ENCODE measurements at regions not wholly inside any gene's neighbourhood (a gene's known extent, or its start where the extent isn't known, plus 50 kb on each side); places are given as distances from the start of the nearest gene placed in this dataset.

GRCh38 chr4:130165381-130165780 lies 1069.4 kb downstream of the C4orf33 start:
- no CpG with 5 or more reads among the region's 1 CpG for WGBS (ENCODE audit: insufficient coverage, low lambda C conversion rate)
- Histone ChIP-seq H3K27me3 (ENCODE audit: control insufficient read depth, insufficient read depth, low read length) (no peaks in the 10 kb centered on the region), H3K4me3 (ENCODE audit: low read length) (no peak overlapping the region), H3K4me1 (ENCODE audit: control insufficient read depth, insufficient read depth, low read length) (no peaks in the 10 kb centered on the region), H3K27ac (ENCODE audit: low read length) (no peak overlapping the region), H3K36me3 (ENCODE audit: control insufficient read depth, insufficient read depth, low read length) (no peaks in the 10 kb centered on the region), H3K9me3 (ENCODE audit: control insufficient read depth, low read depth, low read length) (no peaks in the 10 kb centered on the region)
- DNase-seq: no peak

GRCh38 chr4:130172156-130172555 lies 1076.2 kb downstream of the C4orf33 start:
- H3K27me3 ChIP-seq (ENCODE audit: control insufficient read depth, insufficient read depth, low read length): no peaks in the 10 kb centered on the region
- H3K36me3 ChIP-seq (ENCODE audit: control insufficient read depth, insufficient read depth, low read length): no peaks in the 10 kb centered on the region
- no peak overlapping the region for H3K4me3 ChIP-seq (ENCODE audit: low read length)
- no CpG with 5 or more reads among the region's 3 CpGs for WGBS (ENCODE audit: insufficient coverage, low lambda C conversion rate)
- H3K9me3 ChIP-seq (ENCODE audit: control insufficient read depth, low read depth, low read length): no peaks in the 10 kb centered on the region
- DNase-seq: no peak
- H3K4me1 ChIP-seq (ENCODE audit: control insufficient read depth, insufficient read depth, low read length): no peaks in the 10 kb centered on the region
- no peak overlapping the region for H3K27ac ChIP-seq (ENCODE audit: low read length)

DNA sequence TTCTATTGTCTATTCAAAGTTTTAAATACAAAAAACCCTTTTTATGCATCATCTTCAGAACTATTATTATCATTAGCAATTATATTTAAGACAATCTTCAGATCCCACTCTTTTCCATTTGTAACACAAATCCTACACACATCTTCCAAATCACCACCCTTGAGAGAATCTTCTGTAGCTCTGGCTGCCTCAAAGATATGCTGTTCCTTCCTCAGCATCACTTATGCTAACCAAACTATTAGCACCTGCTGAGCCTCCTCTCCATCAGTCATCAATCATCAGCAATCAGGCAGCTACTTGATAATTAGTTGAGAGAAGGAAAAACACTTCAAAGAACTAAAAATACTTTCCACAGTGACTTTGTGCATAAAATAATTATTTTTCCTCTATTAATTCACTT lies 1082.2 kb downstream of the C4orf33 start:
- H3K4me1 ChIP-seq (ENCODE audit: control insufficient read depth, insufficient read depth, low read length): no peaks in the 10 kb centered on the region
- DNase-seq: no peak
- no peaks in the 10 kb centered on the region for H3K36me3 ChIP-seq (ENCODE audit: control insufficient read depth, insufficient read depth, low read length)
- no peak overlapping the region for H3K27ac ChIP-seq (ENCODE audit: low read length)
- H3K9me3 ChIP-seq (ENCODE audit: control insufficient read depth, low read depth, low read length): no peaks in the 10 kb centered on the region
- no peak overlapping the region for H3K4me3 ChIP-seq (ENCODE audit: low read length)
- no peaks in the 10 kb centered on the region for H3K27me3 ChIP-seq (ENCODE audit: control insufficient read depth, insufficient read depth, low read length)

GRCh38 chr4:130183096-130183495 lies 1087.1 kb downstream of the C4orf33 start:
- WGBS (ENCODE audit: insufficient coverage, low lambda C conversion rate): 83% methylated on average over 1 of the region's 2 CpGs
- H3K27me3 ChIP-seq (ENCODE audit: control insufficient read depth, insufficient read depth, low read length): no peaks in the 10 kb centered on the region
- H3K36me3 ChIP-seq (ENCODE audit: control insufficient read depth, insufficient read depth, low read length): no peaks in the 10 kb centered on the region
- H3K4me1 ChIP-seq (ENCODE audit: control insufficient read depth, insufficient read depth, low read length): no peaks in the 10 kb centered on the region
- DNase-seq: no peak
- H3K27ac ChIP-seq (ENCODE audit: low read length): no peak overlapping the region
- no peak overlapping the region for H3K4me3 ChIP-seq (ENCODE audit: low read length)
- no peaks in the 10 kb centered on the region for H3K9me3 ChIP-seq (ENCODE audit: control insufficient read depth, low read depth, low read length)

DNA sequence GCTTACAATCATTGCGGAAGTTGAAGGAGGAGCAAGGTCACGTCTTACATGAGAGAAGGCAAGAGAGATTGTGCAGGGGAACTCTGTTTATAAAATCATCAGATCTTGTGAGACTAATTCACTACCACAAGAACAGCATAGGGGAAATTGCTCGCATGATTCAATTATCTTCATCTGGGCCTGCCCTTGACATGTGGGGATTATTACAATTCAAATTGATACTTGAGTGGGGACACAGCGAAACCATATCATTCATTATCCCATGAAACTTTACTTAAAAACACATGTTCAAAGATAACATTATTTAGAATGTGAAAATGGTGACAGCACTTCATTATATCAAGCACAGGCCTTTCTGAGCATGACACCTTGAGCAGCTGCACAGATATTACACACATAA lies 1087.8 kb downstream of the C4orf33 start:
- Histone ChIP-seq H3K27me3 (ENCODE audit: control insufficient read depth, insufficient read depth, low read length) (no peaks in the 10 kb centered on the region), H3K36me3 (ENCODE audit: control insufficient read depth, insufficient read depth, low read length) (no peaks in the 10 kb centered on the region), H3K9me3 (ENCODE audit: control insufficient read depth, low read depth, low read length) (no peaks in the 10 kb centered on the region), H3K27ac (ENCODE audit: low read length) (no peak overlapping the region), H3K4me1 (ENCODE audit: control insufficient read depth, insufficient read depth, low read length) (no peaks in the 10 kb centered on the region), H3K4me3 (ENCODE audit: low read length) (no peak overlapping the region)
- DNase-seq: no peak
- no CpG with 5 or more reads among the region's 4 CpGs for WGBS (ENCODE audit: insufficient coverage, low lambda C conversion rate)

DNA sequence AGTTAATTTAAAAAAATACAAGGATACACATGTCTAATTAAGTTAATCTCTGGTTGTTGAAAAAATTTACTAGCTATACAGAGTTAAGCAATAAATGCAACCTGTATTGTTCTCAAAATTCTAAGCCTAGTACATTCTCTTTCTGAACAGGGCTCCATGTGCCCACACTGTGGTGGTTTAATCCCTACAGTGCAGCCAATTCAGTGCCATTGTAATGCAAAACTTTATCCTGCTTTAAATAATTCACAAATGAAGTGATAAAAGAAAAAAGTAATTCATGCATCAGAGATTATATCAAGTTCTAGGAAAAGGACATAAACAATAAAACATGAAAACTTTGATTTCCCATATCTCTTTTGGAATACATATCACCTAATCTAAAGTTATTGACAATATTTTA lies 1089.2 kb downstream of the C4orf33 start:
- Histone ChIP-seq H3K9me3 (ENCODE audit: control insufficient read depth, low read depth, low read length) (no peaks in the 10 kb centered on the region), H3K4me1 (ENCODE audit: control insufficient read depth, insufficient read depth, low read length) (no peaks in the 10 kb centered on the region), H3K36me3 (ENCODE audit: control insufficient read depth, insufficient read depth, low read length) (no peaks in the 10 kb centered on the region), H3K4me3 (ENCODE audit: low read length) (no peak overlapping the region), H3K27me3 (ENCODE audit: control insufficient read depth, insufficient read depth, low read length) (no peaks in the 10 kb centered on the region), H3K27ac (ENCODE audit: low read length) (no peak overlapping the region)
- DNase-seq: no peak

DNA sequence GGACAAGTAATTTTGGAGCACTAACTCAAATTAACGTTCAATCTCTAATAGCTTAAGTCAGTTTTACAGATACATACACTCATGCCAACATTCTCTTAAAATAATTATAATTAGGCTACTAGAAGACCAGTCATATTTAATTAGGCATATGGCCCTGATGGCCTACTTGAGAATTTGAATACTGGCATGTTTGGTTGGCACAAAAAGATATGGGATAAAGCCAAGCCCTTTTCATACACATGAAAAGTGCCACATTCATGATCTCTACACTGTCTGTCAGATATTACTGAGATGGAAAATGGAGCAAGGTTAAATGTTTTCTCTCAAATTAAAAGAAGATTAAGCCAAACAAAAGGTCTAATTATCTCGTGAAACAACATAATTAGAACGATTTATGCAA lies 1091.0 kb downstream of the C4orf33 start:
- 67% methylated on average over 3 of the region's 3 CpGs for WGBS (ENCODE audit: insufficient coverage, low lambda C conversion rate)
- Histone ChIP-seq H3K4me1 (ENCODE audit: control insufficient read depth, insufficient read depth, low read length) (no peaks in the 10 kb centered on the region), H3K27me3 (ENCODE audit: control insufficient read depth, insufficient read depth, low read length) (no peaks in the 10 kb centered on the region), H3K4me3 (ENCODE audit: low read length) (no peak overlapping the region), H3K27ac (ENCODE audit: low read length) (no peak overlapping the region), H3K9me3 (ENCODE audit: control insufficient read depth, low read depth, low read length) (no peaks in the 10 kb centered on the region), H3K36me3 (ENCODE audit: control insufficient read depth, insufficient read depth, low read length) (no peaks in the 10 kb centered on the region)
- DNase-seq: no peak

DNA sequence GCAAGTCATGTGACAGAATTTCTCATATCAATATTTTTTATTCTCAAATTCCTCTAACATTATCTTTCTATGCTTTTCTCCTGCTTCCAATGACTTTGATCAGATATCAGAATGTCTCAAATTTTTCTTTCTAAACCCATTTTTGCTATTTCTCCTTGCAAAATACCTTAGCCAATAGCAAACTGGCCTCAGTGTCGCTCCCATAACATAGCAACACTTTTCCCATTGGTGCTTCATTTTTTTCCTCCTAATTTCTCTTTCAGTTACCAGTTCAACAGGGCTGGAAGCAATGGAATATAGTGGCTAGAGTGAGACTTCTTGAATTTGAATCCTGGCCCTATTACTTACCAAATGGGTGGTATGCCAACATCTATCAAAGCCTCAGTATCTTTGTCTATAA lies 1091.6 kb downstream of the C4orf33 start:
- H3K36me3 ChIP-seq (ENCODE audit: control insufficient read depth, insufficient read depth, low read length): no peaks in the 10 kb centered on the region
- DNase-seq: no peak
- H3K9me3 ChIP-seq (ENCODE audit: control insufficient read depth, low read depth, low read length): no peaks in the 10 kb centered on the region
- 100% methylated on average over 1 of the region's 1 CpG for WGBS (ENCODE audit: insufficient coverage, low lambda C conversion rate)
- no peak overlapping the region for H3K27ac ChIP-seq (ENCODE audit: low read length)
- no peak overlapping the region for H3K4me3 ChIP-seq (ENCODE audit: low read length)
- no peaks in the 10 kb centered on the region for H3K4me1 ChIP-seq (ENCODE audit: control insufficient read depth, insufficient read depth, low read length)
- no peaks in the 10 kb centered on the region for H3K27me3 ChIP-seq (ENCODE audit: control insufficient read depth, insufficient read depth, low read length)

- Histone ChIP-seq H3K4me3 (ENCODE audit: low read length) (no peak overlapping the region), H3K9me3 (ENCODE audit: control insufficient read depth, low read depth, low read length) (no peaks in the 10 kb centered on the region), H3K36me3 (ENCODE audit: control insufficient read depth, insufficient read depth, low read length) (no peaks in the 10 kb centered on the region), H3K27me3 (ENCODE audit: control insufficient read depth, insufficient read depth, low read length) (no peaks in the 10 kb centered on the region), H3K4me1 (ENCODE audit: control insufficient read depth, insufficient read depth, low read length) (no peaks in the 10 kb centered on the region), H3K27ac (ENCODE audit: low read length) (no peak overlapping the region)
- DNase-seq: no peak
- 100% methylated on average over 2 of the region's 3 CpGs for WGBS (ENCODE audit: insufficient coverage, low lambda C conversion rate)
Measured at GRCh38 chr4:130192787-130193186, 1096.8 kb downstream of the C4orf33 start.

DNA sequence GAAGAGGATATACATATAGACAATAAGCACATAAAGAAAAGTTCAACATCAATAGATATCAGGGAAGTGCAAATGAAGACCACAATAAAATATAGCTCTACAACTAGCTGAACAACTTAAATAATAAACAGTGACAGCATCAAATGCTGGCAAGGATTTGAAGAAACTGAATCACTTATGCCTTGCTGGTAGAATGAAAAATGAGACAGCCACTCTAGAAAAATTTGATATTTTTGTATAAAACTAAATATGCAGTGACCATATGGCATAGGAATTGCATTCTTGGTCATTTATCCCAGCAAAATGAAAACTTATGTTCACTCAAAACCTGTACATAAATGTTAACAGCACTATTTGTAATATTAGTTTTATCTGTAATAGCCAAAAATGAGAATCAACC lies 1102.0 kb downstream of the C4orf33 start:
- Histone ChIP-seq H3K9me3 (ENCODE audit: control insufficient read depth, low read depth, low read length) (peaks cover 14% of the 10 kb centered on the region), H3K36me3 (ENCODE audit: control insufficient read depth, insufficient read depth, low read length) (no peaks in the 10 kb centered on the region), H3K4me3 (ENCODE audit: low read length) (no peak overlapping the region), H3K4me1 (ENCODE audit: control insufficient read depth, insufficient read depth, low read length) (no peaks in the 10 kb centered on the region), H3K27me3 (ENCODE audit: control insufficient read depth, insufficient read depth, low read length) (no peaks in the 10 kb centered on the region), H3K27ac (ENCODE audit: low read length) (no peak overlapping the region)
- no peak for DNase-seq

DNA sequence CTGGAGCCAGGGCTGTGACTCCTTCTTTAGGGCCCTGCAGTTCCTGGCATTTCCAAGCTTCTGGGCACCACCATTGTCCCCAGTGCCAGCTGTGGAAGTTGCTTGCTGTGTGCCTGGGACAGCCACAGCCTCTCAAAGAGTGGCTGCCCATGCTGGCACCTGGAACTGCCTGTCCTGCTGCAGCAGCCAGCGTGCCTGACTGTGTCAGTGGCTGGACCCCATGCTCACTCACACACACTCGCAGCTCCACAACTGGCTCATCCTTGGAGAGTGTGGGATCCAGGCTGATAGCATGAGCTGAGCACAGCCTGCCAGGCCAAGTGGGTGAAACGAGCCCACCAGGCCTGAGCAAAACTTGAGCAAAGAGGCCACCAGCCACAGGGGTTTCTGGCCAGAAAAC lies 1107.6 kb downstream of the C4orf33 start:
- Histone ChIP-seq H3K4me1 (ENCODE audit: control insufficient read depth, insufficient read depth, low read length) (no peaks in the 10 kb centered on the region), H3K9me3 (ENCODE audit: control insufficient read depth, low read depth, low read length) (peaks cover 14% of the 10 kb centered on the region)

More for the DNA sequence above, 1107.6 kb downstream of the C4orf33 start:
- no peaks in the 10 kb centered on the region for H3K36me3 ChIP-seq (ENCODE audit: control insufficient read depth, insufficient read depth, low read length)
- H3K27me3 ChIP-seq (ENCODE audit: control insufficient read depth, insufficient read depth, low read length): no peaks in the 10 kb centered on the region
- H3K27ac ChIP-seq (ENCODE audit: low read length): no peak overlapping the region
- DNase-seq: no peak
- H3K4me3 ChIP-seq (ENCODE audit: low read length): no peak overlapping the region
- WGBS (ENCODE audit: insufficient coverage, low lambda C conversion rate): no CpG with 5 or more reads among the region's 3 CpGs
